ENCODE measurements at regions not wholly inside any gene's neighbourhood (a gene's known extent, or its start where the extent isn't known, plus 50 kb on each side); places are given as distances from the start of the nearest gene placed in this dataset.

- no peaks in the 10 kb centered on the region for H3K9me3 ChIP-seq (replicated peaks in 1 of 3)
- no peak overlapping the region for H3K27ac ChIP-seq
- no peak for TF ChIP-seq CTCF (IDR thresholded peaks at IDR 0.05)
- TF ChIP-seq POLR2A (IDR thresholded peaks at IDR 0.05), result no peak
- intact Hi-C loops (cut with DNase I), result no loop called here
- WGBS, 4 donors, result 82 to 92% (median 88%) methylated on average over 10 of the region's 10 CpGs
- H3K4me3 ChIP-seq, result no peak overlapping the region
- peaks cover 0 to under 1% of the 10 kb centered on the region in 2 donors for H3K4me1 ChIP-seq (replicated peaks in 1 of 2)
- no peak for DNase-seq
- no peaks in the 10 kb centered on the region for H3K27me3 ChIP-seq
- H3K36me3 ChIP-seq (replicated peaks in 1 of 2), result no peaks in the 10 kb centered on the region
Observed at GRCh38 chr16:88312732-88313131, 70.0 kb upstream of the ZNF469 start.

- H3K36me3 ChIP-seq (replicated peaks in 1 of 2), result no peaks in the 10 kb centered on the region
- H3K4me1 ChIP-seq (replicated peaks in 1 of 2), result no peaks in the 10 kb centered on the region
- intact Hi-C loops (cut with DNase I), result no loop called here
- DNase-seq, result no peak
- H3K27ac ChIP-seq, result no peak overlapping the region
- no peak overlapping the region for H3K4me3 ChIP-seq
- TF ChIP-seq CTCF (IDR thresholded peaks at IDR 0.05), result no peak
- TF ChIP-seq POLR2A (IDR thresholded peaks at IDR 0.05), result no peak
- WGBS, 4 donors, result 76 to 90% (median 86%) methylated on average over 7 to 16 of the region's 16 CpGs
- no peaks in the 10 kb centered on the region for H3K9me3 ChIP-seq (replicated peaks in 1 of 3)
- H3K27me3 ChIP-seq, result no peaks in the 10 kb centered on the region
Observed at GRCh38 chr16:88314991-88315542, 67.7 kb upstream of the ZNF469 start.

DNA sequence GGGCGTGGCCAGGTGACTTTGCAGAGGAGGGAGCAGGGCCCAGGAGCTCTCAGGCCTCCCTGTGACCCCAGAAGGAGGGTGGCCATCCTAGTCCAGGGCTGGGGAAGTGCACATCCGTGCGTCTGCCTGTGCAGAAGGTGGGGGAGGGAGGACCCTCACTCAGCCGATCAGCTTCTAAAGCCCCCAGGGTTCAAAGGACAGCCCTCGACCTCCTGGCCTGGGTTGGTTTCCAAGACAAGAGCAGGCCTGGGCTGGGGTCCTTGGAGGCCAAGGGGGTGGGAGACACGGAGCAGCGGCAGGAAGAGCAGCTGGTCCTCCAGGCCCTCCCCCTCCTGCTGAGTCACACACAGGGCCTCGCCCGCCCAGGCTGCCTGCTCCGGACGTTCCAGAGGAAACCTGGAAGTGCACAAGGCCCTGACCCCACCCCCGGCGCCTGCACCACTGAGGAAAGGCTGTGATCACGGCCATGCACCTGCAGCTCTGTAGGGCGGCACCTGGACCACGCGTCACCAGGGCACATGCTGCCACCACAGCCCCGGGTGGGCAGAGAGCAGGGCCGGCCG lies 67.1 kb upstream of the ZNF469 start:
- intact Hi-C loops (cut with DNase I), result no loop called here
- no peaks in the 10 kb centered on the region for H3K36me3 ChIP-seq (replicated peaks in 1 of 2)
- no peaks in the 10 kb centered on the region for H3K9me3 ChIP-seq (replicated peaks in 1 of 3)
- DNase-seq, result peak; percentile 48 to 78 (median 66)
- H3K27ac ChIP-seq, result no peak overlapping the region
- H3K27me3 ChIP-seq, result no peaks in the 10 kb centered on the region
- no peaks in the 10 kb centered on the region for H3K4me1 ChIP-seq (replicated peaks in 1 of 2)
- TF ChIP-seq POLR2A (IDR thresholded peaks at IDR 0.05) (no peak), CTCF (IDR thresholded peaks at IDR 0.05) (no peak)
- no peak overlapping the region for H3K4me3 ChIP-seq
- WGBS, 4 donors, result 16 to 35% (median 32%) methylated on average over 2 to 20 of the region's 20 CpGs

DNA sequence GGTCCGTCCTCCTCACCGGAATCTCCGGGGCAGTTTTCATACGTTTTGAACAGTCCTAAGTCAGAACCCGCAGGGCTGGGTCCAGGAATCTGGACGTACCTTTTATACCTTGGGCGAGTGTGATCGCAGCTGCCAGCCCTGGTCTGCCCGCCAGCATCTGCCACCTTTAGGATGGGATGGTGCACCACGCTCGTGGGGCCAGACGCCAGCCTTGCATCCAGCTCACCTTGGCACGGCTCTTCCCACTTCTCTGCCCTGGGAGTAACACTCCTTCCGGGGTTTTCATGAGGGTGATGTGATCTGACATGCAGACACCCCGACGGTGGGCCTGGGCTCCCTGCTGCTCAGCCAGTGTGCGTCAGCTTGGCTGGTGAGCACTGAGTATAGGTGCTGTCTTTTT lies 66.6 kb upstream of the ZNF469 start:
- intact Hi-C loops (cut with DNase I), result no loop called here
- WGBS, 4 donors, result 83 to 86% (median 85%) methylated on average over 13 to 17 of the region's 17 CpGs
- H3K9me3 ChIP-seq (replicated peaks in 1 of 3), result no peaks in the 10 kb centered on the region
- no peaks in the 10 kb centered on the region for H3K36me3 ChIP-seq (replicated peaks in 1 of 2)
- no peaks in the 10 kb centered on the region for H3K4me1 ChIP-seq (replicated peaks in 1 of 2)
- H3K4me3 ChIP-seq, result no peak overlapping the region
- no peaks in the 10 kb centered on the region for H3K27me3 ChIP-seq
- TF ChIP-seq CTCF (IDR thresholded peaks at IDR 0.05), result no peak
- TF ChIP-seq POLR2A (IDR thresholded peaks at IDR 0.05), result no peak
- no peak overlapping the region for H3K27ac ChIP-seq
- DNase-seq, result no peak

Measured in adrenal gland (tissue), 9 donors.